Neural cell (in vitro differentiated cells): ENCODE measurements at regions not wholly inside any gene's neighbourhood (a gene's known extent, or its start where the extent isn't known, plus 50 kb on each side); places are given as distances from the start of the nearest gene placed in this dataset.

Source experiments
- CTCF ChIP-seq: fragments of 450-650 bp; IDR thresholded peaks from 2 replicates; pipeline ENCODE4 v1.5.1; 2014; ENCODE audit warnings: antibody characterized with exemption, mild to moderate bottlenecking, moderate library complexity; ENCODE audit not compliant: poor library complexity, severe bottlenecking
- EP300 ChIP-seq: fragments of 450-650 bp; conservative IDR thresholded peaks from 2 replicates; pipeline ENCODE4 v1.6.1; 2014; ENCODE audit warnings: antibody characterized with exemption, mild to moderate bottlenecking, moderate library complexity; ENCODE audit not compliant: poor library complexity, severe bottlenecking
- EZH2 ChIP-seq: fragments of 200-600, 300-800 bp; shearing (Covaris generic), sonication (generic); IDR thresholded peaks from 2 replicates; pipeline ENCODE4 v1.6.1; 2014; ENCODE audit warnings: antibody characterized with exemption, low read length, borderline replicate concordance, mild to moderate bottlenecking; ENCODE audit not compliant: insufficient read depth, poor library complexity, severe bottlenecking
- MXI1 ChIP-seq: fragments of 450-650 bp; conservative IDR thresholded peaks from 2 replicates; pipeline ENCODE4 v1.6.1; 2014; ENCODE audit warnings: antibody characterized with exemption, mild to moderate bottlenecking; ENCODE audit not compliant: poor library complexity, severe bottlenecking
- POLR2AphosphoS5 ChIP-seq: IDR thresholded peaks from 2 replicates; pipeline ENCODE4 v1.6.1; 2012
- REST ChIP-seq: IDR thresholded peaks from 2 replicates; pipeline ENCODE4 v1.6.1; 2012; ENCODE audit warnings: borderline replicate concordance
- TAF1 ChIP-seq: IDR thresholded peaks from 2 replicates; pipeline ENCODE4 v1.6.1; 2012; ENCODE audit warnings: low read depth

GRCh38 chr3:116852803-116853202 lies 143.2 kb downstream of the TUSC7 start:
- TF ChIP-seq CTCF (no peak), EP300 (no peak), EZH2 (no peak), TAF1 (no peak), MXI1 (no peak), REST (no peak), POLR2AphosphoS5 (no peak)
